HepG2 (cell line): ENCODE measurements at regions not wholly inside any gene's neighbourhood (a gene's known extent, or its start where the extent isn't known, plus 50 kb on each side); places are given as distances from the start of the nearest gene placed in this dataset.

Experiments used
- ARNTL ChIP-seq: sonication (generic); formaldehyde crosslinking; IDR thresholded peaks from 2 replicates; pipeline ENCODE4 v1.4.0; 2020; ENCODE audit warnings: mild to moderate bottlenecking, missing genetic modification reagents
- CCAR2 ChIP-seq: fragments of 200-400 bp; formaldehyde crosslinking; optimal IDR thresholded peaks from 2 replicates; pipeline ENCODE3; 2018; ENCODE audit warnings: low read depth, mild to moderate bottlenecking, low read length, moderate library complexity
- MEIS2 ChIP-seq: sonication (generic); formaldehyde crosslinking; IDR thresholded peaks from 2 replicates; pipeline ENCODE4 v1.9.0; 2021; ENCODE audit warnings: mild to moderate bottlenecking, missing genetic modification reagents
- RNF2 ChIP-seq: fragments of 450-650 bp; conservative IDR thresholded peaks from 2 replicates; pipeline ENCODE4 v1.6.1; 2016; ENCODE audit warnings: low read depth
- ZBTB8A ChIP-seq: sonication (generic); formaldehyde crosslinking; IDR thresholded peaks from 2 replicates; pipeline ENCODE4 v1.4.0; 2020; ENCODE audit warnings: mild to moderate bottlenecking, low read depth, missing genetic modification reagents, borderline replicate concordance
- ZEB1 ChIP-seq: IDR thresholded peaks from 2 replicates; pipeline ENCODE4 v1.6.1; 2012; ENCODE audit warnings: mild to moderate bottlenecking, low read depth, inconsistent platforms; ENCODE audit not compliant: insufficient replicate concordance
- TF ChIP-seq, protein P1 (sequence below): sonication (generic); formaldehyde crosslinking; IDR thresholded peaks from 2 replicates; pipeline ENCODE4 v1.4.0; 2020; ENCODE audit warnings: missing genetic modification reagents
- TF ChIP-seq, protein P2 (sequence below): sonication (generic); formaldehyde crosslinking; IDR thresholded peaks from 2 replicates; pipeline ENCODE4 v1.5.0; 2020; ENCODE audit warnings: mild to moderate bottlenecking, missing genetic modification reagents, moderate library complexity

DNA sequence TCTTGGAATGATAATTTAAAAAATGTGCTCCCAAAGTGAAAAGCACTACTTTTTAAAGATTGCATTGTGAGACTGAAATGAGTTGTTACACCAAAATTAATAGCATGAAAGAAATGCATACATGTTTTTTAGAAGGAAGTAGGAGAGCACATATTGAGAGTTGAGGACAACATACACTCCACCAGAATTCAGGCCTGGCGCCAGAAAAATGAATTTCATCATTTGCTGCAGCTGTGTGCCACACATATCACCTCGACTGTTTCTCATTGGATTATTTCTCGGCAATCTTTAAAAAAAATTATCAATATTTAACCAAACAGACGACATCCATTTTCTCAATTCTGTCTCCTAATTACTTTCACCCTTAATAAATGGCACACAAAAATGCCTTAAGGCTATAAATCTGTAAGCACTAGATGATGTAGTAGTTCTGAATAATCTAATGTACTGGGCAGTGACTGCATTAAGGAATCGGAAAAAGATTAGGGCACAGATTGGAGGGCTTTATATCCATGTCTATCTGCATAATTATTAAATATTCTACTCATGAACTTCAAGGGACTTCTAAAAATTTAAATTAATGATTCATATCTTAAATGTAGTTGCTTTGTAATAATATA is 590.4 kb downstream of the NXPH1 start:
- TF ChIP-seq CCAR2 (no peak), MEIS2 (no peak), RNF2 (no peak), ARNTL (no peak), ZEB1 (no peak), ZBTB8A (no peak)
- TF ChIP-seq, protein P1, sequence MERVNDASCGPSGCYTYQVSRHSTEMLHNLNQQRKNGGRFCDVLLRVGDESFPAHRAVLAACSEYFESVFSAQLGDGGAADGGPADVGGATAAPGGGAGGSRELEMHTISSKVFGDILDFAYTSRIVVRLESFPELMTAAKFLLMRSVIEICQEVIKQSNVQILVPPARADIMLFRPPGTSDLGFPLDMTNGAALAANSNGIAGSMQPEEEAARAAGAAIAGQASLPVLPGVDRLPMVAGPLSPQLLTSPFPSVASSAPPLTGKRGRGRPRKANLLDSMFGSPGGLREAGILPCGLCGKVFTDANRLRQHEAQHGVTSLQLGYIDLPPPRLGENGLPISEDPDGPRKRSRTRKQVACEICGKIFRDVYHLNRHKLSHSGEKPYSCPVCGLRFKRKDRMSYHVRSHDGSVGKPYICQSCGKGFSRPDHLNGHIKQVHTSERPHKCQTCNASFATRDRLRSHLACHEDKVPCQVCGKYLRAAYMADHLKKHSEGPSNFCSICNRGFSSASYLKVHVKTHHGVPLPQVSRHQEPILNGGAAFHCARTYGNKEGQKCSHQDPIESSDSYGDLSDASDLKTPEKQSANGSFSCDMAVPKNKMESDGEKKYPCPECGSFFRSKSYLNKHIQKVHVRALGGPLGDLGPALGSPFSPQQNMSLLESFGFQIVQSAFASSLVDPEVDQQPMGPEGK (CRISPR knock-in tag) = no peak
- TF ChIP-seq, protein P2, sequence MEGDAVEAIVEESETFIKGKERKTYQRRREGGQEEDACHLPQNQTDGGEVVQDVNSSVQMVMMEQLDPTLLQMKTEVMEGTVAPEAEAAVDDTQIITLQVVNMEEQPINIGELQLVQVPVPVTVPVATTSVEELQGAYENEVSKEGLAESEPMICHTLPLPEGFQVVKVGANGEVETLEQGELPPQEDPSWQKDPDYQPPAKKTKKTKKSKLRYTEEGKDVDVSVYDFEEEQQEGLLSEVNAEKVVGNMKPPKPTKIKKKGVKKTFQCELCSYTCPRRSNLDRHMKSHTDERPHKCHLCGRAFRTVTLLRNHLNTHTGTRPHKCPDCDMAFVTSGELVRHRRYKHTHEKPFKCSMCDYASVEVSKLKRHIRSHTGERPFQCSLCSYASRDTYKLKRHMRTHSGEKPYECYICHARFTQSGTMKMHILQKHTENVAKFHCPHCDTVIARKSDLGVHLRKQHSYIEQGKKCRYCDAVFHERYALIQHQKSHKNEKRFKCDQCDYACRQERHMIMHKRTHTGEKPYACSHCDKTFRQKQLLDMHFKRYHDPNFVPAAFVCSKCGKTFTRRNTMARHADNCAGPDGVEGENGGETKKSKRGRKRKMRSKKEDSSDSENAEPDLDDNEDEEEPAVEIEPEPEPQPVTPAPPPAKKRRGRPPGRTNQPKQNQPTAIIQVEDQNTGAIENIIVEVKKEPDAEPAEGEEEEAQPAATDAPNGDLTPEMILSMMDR = no peak
